ENCODE measurements at regions not wholly inside any gene's neighbourhood (a gene's known extent, or its start where the extent isn't known, plus 50 kb on each side); places are given as distances from the start of the nearest gene placed in this dataset.

DNA sequence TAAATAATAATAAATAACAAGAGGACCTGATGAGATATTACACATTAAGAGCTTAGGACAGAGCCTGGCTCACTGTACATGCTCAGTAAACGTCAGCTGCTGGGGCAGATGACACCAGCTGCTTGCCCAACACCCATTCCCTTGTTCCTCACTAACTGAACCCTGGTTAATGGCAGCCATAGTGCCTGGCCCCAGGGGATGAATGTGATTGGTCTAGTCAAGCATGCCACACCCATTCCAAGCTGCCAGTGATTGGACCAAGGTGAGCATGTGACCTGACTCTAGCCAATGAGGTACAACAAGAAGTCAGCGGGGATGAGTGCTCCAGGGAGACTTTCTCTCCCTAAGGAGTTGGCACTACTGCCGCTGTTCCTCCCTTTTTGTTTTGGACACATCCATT lies 85.1 kb upstream of the PTPN1 start:
- TF ChIP-seq SPI1 (IDR thresholded peaks at IDR 0.05; ENCODE audit: low read depth, low read length) (no peak), POLR2AphosphoS5 (IDR thresholded peaks at IDR 0.05; ENCODE audit: low read depth, low read length) (no peak), TAF1 (IDR thresholded peaks at IDR 0.05; ENCODE audit: low read depth, low read length) (no peak), POLR2A (IDR thresholded peaks at IDR 0.05; ENCODE audit: low read depth, low read length) (no peak)
